ENCODE measurements at regions not wholly inside any gene's neighbourhood (a gene's known extent, or its start where the extent isn't known, plus 50 kb on each side); places are given as distances from the start of the nearest gene placed in this dataset.

DNA sequence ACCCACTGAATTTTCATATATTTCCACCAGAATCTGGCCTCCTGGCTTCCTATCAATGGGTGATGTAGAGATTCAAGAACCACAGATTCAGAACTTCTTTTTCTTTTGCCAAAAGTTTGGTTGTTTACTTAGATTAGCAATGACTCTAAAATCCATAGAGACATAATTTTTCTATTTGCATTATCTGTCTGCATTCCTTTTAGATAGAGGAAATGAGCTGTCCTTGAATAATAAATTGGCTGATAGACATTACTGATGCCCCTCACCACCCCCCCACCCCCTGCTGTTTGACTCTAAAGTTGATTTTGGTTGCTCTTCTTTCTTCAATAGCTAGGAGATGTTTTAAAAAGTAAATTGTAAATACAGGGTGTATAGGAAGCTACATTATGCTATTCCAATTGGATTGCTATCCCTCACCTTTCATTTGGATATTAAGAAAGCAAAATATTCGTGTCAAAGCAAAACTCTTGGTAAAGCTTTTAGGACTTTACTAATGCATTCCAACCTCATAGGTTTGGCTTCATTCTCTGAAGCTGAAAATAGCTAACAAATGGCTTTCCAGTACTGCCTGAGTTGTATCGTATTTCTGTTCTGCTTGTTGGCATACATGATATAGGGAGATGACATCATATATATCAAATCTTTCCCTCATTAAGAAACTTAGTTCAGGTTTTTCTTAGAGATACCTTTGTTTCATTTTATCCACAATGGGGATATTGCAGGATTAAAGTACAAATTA is 606.0 kb downstream of the ARL4A start:
- H3K4me3 ChIP-seq (ENCODE audit: low read depth, low read length) = no peak overlapping the region
- TF ChIP-seq CTCF (IDR thresholded peaks at IDR 0.05; ENCODE audit: insufficient read depth, low read depth, low read length) = no peak
- no peak for DNase-seq (ENCODE audit: low read depth)
- POLR2A ChIA-PET = no interaction called here
- no peaks in the 10 kb centered on the region for H3K27me3 ChIP-seq (ENCODE audit: control insufficient read depth, insufficient read depth, low read length)
- H3K36me3 ChIP-seq (ENCODE audit: control insufficient read depth, insufficient read depth, low read length) = no peaks in the 10 kb centered on the region
- CTCF ChIA-PET = interaction anchor here (0.6 kb wide), 1 partner anchor 231 kb away, joined by 3 read pairs; no protein-coding TSS in a partner anchor

DNA sequence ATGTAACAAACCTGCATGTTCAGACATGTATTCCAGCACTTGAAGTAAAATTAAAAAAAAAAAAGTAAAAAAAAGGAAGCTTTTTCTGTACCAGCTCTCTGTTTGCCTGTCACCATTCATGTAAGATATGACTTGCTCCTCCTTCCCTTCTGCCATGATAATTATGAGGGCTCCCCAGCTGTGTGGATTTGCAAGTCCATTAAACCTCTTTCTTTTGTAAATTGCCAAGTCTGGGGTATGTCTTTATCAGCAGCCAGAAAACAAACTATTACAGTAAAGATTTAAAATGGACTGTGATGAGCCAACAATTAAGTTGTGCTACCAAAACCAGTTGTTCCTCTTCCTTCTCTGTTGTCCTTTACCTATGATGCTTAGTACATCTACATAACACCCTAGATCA is 619.6 kb downstream of the ARL4A start:
- no peak overlapping the region for H3K4me3 ChIP-seq (ENCODE audit: low read depth, low read length)
- ChIA-PET CTCF (no interaction called here), POLR2A (no interaction called here)
- no peaks in the 10 kb centered on the region for H3K36me3 ChIP-seq (ENCODE audit: control insufficient read depth, insufficient read depth, low read length)
- no peaks in the 10 kb centered on the region for H3K27me3 ChIP-seq (ENCODE audit: control insufficient read depth, insufficient read depth, low read length)
- no peak for TF ChIP-seq CTCF (IDR thresholded peaks at IDR 0.05; ENCODE audit: insufficient read depth, low read depth, low read length)
- no peak for DNase-seq (ENCODE audit: low read depth)

- POLR2A ChIA-PET = no interaction called here
- TF ChIP-seq CTCF (IDR thresholded peaks at IDR 0.05; ENCODE audit: insufficient read depth, low read depth, low read length) = no peak
- H3K4me3 ChIP-seq (ENCODE audit: low read depth, low read length) = no peak overlapping the region
- no peaks in the 10 kb centered on the region for H3K27me3 ChIP-seq (ENCODE audit: control insufficient read depth, insufficient read depth, low read length)
- CTCF ChIA-PET = no interaction called here
- H3K36me3 ChIP-seq (ENCODE audit: control insufficient read depth, insufficient read depth, low read length) = no peaks in the 10 kb centered on the region
- DNase-seq (ENCODE audit: low read depth) = no peak
Measured at GRCh38 chr7:13308423-13308822, 621.0 kb downstream of the ARL4A start.

GRCh38 chr7:13309535-13309934 is 622.1 kb downstream of the ARL4A start:
- CTCF ChIA-PET = no interaction called here
- no peak overlapping the region for H3K4me3 ChIP-seq (ENCODE audit: low read depth, low read length)
- no peak for DNase-seq (ENCODE audit: low read depth)
- POLR2A ChIA-PET = no interaction called here
- no peak for TF ChIP-seq CTCF (IDR thresholded peaks at IDR 0.05; ENCODE audit: insufficient read depth, low read depth, low read length)
- H3K27me3 ChIP-seq (ENCODE audit: control insufficient read depth, insufficient read depth, low read length) = no peaks in the 10 kb centered on the region
- no peaks in the 10 kb centered on the region for H3K36me3 ChIP-seq (ENCODE audit: control insufficient read depth, insufficient read depth, low read length)

- DNase-seq (ENCODE audit: low read depth) = no peak
- Histone ChIP-seq H3K4me3 (ENCODE audit: low read depth, low read length) (no peak overlapping the region), H3K36me3 (ENCODE audit: control insufficient read depth, insufficient read depth, low read length) (no peaks in the 10 kb centered on the region), H3K27me3 (ENCODE audit: control insufficient read depth, insufficient read depth, low read length) (no peaks in the 10 kb centered on the region)
- POLR2A ChIA-PET = no interaction called here
- no peak for TF ChIP-seq CTCF (IDR thresholded peaks at IDR 0.05; ENCODE audit: insufficient read depth, low read depth, low read length)
- CTCF ChIA-PET = no interaction called here
Measured at GRCh38 chr7:13312307-13312706, 624.9 kb downstream of the ARL4A start.

All from BJ (cell line).